Stimulated activated naive CD8-positive, alpha-beta T cell treated with anti-CD3 and anti-CD28 coated beads, Interleukin-15, Interleukin-2, amounts not matched to agents 100 U/mL and 50 U/mL, for 24 hours (primary cell): ENCODE measurements at regions not wholly inside any gene's neighbourhood (a gene's known extent, or its start where the extent isn't known, plus 50 kb on each side); places are given as distances from the start of the nearest gene placed in this dataset.

Experiments
- ATAC-seq: fragments of 150-1000 bp; cut with Tn5 transposase; one replicate; pipeline ENCODE4 v1.10.0; 2021
- DNase-seq: peaks from one replicate; pipeline ENCODE4 v3.0.0; 2021

DNA sequence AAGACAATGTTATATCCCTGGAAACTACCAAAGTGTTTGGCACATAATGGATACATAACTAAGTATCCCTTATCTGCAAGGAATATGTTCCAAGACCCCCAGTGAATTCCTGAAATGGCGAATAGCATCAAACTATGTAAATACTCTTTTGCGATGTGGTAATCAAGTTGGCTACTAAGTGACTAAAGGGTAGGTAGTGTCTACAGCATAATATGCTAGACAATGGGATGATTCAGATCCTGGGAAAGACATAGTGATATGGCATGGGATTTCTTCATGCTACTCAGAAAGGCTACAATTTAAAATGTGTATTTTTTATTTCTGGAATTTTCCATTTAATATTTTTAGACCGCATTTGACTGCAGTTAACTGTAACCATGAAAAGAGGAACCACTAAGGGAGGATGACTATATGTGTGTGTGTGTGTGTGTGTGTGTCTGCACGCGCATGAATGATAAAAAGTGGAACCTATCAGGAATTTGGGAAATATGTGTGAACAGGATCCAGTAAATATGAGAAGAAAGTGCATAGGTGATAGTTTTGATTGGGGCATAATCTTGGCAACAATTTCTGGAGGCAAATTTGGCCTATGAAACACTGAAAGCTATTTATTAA, 1899.9 kb downstream of the NCAM2 start:
- DNase-seq = no peak
- no peak for ATAC-seq

DNA sequence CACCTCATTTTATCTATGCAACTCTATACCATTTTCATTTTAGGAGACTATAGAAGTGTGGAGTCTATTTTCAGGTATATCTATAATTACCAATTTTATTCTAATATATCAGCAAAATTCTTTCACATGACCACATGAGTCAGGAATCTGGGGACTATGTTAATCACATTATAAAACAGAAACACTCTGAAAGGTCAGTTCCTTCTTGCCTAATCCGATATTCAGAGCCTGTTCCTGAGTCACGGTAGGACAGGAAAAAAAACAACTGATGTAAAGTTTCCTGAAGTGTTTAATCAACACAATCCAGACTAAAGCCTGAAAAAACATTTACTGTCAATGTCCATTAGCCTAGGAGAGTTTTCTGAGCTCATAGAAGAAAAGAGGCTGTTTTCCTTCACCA, 1902.3 kb downstream of the NCAM2 start:
- ATAC-seq = no peak
- no peak for DNase-seq

DNA sequence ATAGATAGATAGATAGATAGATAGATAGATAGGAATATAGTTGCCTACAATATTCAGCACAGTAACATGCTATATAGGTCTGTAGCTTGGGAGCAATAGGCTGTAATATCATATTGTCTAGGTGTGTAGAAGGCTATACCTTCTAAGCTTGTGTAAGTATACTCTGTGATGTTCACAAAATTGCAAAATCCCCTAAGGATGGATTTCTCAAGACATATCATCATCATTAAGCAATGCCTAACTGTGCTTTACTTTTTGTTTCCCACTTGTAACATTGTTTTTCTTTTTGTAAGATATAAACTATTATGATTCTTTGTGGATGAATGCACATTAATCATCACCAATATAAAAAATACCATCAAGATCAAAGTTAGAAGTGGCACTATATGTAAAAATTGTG, 1905.6 kb downstream of the NCAM2 start:
- no peak for ATAC-seq
- no peak for DNase-seq

GRCh38 chr21:22904385-22904784, 1906.2 kb downstream of the NCAM2 start:
- no peak for ATAC-seq
- no peak for DNase-seq

DNA sequence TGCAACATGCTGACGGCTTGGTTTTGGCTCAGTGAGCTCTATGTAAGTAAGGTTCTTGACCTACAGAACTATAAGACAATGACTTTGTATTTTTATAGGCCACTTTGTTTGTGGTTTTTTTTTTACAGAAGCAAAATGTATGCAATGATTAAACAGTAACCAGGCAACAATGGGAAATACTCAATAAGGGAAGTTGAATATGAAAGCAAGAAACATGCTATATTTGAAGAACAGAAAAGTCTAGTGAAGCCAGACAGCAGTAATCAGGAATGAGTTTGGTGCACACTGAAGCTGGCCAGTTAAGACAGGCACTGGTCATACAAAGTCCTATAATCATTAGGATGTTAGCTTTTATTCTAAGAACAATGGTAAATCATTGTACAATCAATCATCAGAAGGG, 1926.8 kb downstream of the NCAM2 start:
- DNase-seq = no peak
- no peak for ATAC-seq

GRCh38 chr21:22927469-22927868, 1929.3 kb downstream of the NCAM2 start:
- ATAC-seq = no peak
- no peak for DNase-seq

DNA sequence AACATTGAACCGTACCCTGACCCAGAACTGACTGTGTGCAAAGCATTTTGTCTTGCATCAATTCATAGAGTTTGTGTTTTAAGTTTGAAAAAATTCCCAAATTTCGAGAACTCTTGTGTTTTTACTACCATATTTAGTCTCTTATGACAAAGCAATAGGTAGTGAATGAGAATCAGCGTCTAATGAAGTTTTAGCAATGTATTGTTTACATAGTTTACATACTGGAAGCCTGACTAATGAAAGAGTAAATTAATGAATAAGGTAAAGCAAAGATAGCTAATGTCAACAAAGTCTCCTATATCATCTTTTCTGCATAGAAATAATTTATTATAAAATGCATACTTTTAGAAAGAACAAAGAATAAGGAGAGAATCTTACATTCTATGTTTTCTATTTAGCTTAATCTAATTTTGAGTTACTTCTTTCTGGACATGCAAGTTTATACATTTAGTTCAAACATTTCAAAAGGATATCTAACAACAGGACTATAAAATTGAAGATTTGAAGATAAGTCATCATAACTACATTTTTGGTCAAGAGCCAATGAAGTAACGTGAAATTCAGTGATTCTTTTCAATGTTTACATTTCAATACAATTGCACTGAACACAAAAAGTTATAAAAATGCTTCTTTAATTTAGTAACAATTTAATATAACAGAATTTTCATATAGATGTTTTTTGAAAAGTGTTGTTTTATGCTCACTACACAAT, 1943.7 kb downstream of the NCAM2 start:
- ATAC-seq (no peak), DNase-seq (no peak)

GRCh38 chr21:22955559-22955958, 1957.3 kb downstream of the NCAM2 start:
- ATAC-seq (no peak), DNase-seq (no peak)

- ATAC-seq = no peak
- DNase-seq = no peak
Measured at GRCh38 chr21:22961258-22961657, 1963.0 kb downstream of the NCAM2 start.

GRCh38 chr21:22965455-22966135, 1967.4 kb downstream of the NCAM2 start:
- ATAC-seq = no peak
- DNase-seq = no peak

GRCh38 chr21:22981819-22982218, 1983.6 kb downstream of the NCAM2 start:
- ATAC-seq (no peak), DNase-seq (no peak)

DNA sequence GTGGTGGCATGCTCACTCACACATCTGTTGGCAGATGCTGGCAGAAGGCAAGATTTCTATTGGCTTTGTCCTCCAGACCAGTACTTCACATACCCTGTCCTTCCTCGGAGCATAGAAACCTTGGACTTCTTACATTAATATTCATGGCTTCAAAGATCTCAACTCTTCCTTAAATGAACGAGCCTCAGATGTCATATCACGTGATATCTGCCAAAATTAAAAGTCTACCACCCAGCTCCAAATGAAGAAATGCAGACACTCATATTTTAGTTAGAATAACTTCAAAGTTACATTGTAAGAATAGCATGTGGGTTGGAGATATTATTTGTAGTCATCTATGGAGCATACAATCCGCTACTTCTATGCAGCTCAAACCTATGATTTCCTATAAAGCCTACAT, 1994.9 kb downstream of the NCAM2 start:
- ATAC-seq (no peak), DNase-seq (no peak)

DNA sequence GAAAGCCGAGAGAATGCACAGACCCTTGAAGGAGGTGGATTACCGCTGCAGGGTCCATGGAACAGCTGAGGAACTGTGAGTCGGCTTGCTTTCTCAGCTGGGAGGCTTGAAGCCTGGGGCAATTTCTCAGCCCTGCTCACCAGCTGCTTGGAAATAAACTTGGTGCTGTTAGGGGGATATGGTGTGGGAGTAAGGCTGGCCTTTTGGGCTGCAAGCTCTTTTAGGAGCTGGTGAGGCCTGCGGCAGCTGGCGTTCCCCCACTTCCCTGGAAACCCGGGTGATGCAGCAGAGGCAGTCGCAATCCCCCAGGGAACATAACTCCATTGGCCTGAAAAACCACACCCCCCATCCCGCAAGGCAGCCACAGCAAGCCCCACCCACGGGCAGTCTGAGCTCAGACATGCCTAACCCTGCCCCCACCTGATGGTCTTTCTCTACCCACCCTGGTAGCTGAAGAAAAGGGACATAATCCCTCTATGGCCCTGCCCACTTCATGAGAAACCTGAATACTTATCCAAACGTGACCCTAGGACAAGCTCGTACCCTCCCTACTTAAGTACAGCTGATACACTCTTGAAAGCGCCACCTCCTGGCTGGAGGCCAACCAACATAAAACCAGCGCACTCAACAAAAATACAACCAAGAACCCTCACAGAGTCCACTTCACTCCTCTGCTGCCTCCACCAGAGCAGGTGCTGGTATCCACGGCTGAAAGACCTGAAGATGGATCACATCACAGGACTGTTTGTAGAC, 1995.8 kb downstream of the NCAM2 start:
- ATAC-seq (no peak), DNase-seq (no peak)

GRCh38 chr21:23003951-23004350, 2005.7 kb downstream of the NCAM2 start:
- DNase-seq (no peak), ATAC-seq (no peak)

GRCh38 chr21:23008601-23009202, 2010.5 kb downstream of the NCAM2 start:
- ATAC-seq (no peak), DNase-seq (no peak)

DNA sequence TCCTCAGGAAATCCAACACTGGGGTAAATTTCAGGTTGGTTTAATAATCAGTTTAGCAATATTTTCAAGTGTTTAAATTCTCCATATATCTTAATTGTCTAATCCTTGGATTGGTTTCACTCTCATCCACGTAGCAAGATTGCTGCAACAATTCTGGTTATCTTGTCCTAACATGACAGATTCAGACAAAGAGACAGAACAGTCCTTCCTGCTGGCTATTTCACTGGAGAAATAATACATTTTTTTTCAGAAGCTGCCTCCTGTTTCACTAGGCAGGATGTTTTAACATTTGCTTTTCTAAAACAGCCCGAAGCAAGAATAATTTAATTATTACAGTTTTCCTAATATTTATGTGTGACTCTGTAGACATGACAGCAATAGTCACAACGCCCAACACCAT, 2011.2 kb downstream of the NCAM2 start:
- DNase-seq (no peak), ATAC-seq (no peak)

DNA sequence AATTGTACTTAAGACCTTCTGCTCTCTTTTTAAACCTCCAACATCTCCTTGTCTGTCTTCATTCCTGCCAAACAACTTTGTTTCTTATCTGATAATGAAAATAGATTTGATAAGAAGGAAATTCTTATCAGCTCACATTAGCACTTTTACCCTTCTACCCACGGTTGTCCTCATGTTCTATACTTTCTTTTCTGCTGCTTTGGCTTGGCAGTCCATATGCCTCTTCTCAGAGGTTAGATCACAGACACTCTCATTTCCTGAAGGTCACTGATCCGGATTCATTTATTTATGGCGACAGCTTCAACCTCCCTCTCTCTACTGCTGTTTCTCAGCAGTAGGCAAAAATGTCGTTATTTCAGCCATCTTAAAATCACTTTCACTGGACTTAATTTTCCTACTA, 2015.8 kb downstream of the NCAM2 start:
- ATAC-seq = no peak
- no peak for DNase-seq

DNA sequence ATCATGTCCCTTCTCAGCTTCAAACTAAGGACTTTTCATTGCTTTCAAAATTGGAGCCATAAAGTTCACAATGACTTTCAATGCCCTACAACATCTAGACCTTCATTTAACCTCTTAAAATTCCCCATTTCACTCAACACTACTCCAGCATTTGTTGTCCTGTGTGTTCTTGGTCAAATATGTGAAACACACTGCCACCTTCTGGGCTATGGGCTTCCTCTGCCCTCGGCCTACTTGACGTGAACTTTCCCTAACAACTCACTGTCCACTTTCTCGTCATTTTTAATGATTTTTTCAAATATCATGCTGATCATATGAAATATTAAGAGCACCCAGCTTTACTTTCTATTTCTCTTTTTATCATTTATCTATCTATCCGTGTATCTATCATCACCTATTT, 2018.4 kb downstream of the NCAM2 start:
- no peak for DNase-seq
- ATAC-seq = no peak

DNA sequence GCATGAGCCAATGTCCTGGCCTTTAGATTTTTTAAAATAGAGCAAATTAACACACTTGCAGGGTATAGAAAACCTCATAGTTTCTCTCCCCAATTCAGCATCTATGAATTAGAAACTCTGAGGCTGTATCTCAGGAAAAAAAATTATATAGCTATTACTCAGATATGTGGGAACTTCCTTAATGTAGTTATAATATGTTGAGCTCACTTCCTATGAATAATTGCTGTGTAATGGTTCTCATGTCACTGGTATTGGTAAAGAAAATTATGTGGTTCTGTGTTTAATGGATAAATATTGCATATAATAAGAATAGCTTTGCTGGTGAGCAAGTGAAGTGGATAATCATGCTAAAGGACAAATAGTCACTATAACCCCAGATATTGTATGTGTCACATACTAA, 2019.8 kb downstream of the NCAM2 start:
- ATAC-seq (no peak), DNase-seq (no peak)

- ATAC-seq = no peak
- no peak for DNase-seq
Measured at GRCh38 chr21:23020969-23021368, 2022.8 kb downstream of the NCAM2 start.

- no peak for DNase-seq
- ATAC-seq = no peak
Measured at GRCh38 chr21:23021481-23021880, 2023.3 kb downstream of the NCAM2 start.

- DNase-seq = no peak
- ATAC-seq = no peak
Measured at GRCh38 chr21:23026878-23027277, 2028.7 kb downstream of the NCAM2 start.

GRCh38 chr21:23039846-23040245, 2041.6 kb downstream of the NCAM2 start:
- DNase-seq = no peak
- ATAC-seq = no peak
